Transverse colon (tissue), 4 donors: ENCODE measurements at regions not wholly inside any gene's neighbourhood (a gene's known extent, or its start where the extent isn't known, plus 50 kb on each side); places are given as distances from the start of the nearest gene placed in this dataset.

Source experiments
- DNase-seq: peaks from one replicate; pipeline ENCODE4 v3.0.0-alpha.2; 2019
- H3K27ac ChIP-seq, 4 donors: fragments of 200-600 bp; sonication (generic); 2 replicates each; pipeline ENCODE4 v1.5.1; 2016 to 2018; ENCODE audit warnings: inconsistent platforms in 4 of 4
- H3K27me3 ChIP-seq: fragments of 200-600 bp; sonication (generic); 2 replicates; pipeline ENCODE4 v1.5.1; 2017; ENCODE audit warnings: inconsistent platforms
- H3K36me3 ChIP-seq, 4 donors: fragments of 200-600 bp; sonication (generic); 2 replicates each; pipeline ENCODE4 v1.5.1; 2017 to 2019; ENCODE audit warnings: inconsistent platforms in 4 of 4
- H3K4me1 ChIP-seq, 4 donors: fragments of 200-600 bp; sonication (generic); 2 replicates each; pipeline ENCODE4 v1.5.1; 2017 to 2020; ENCODE audit warnings: inconsistent platforms in 4 of 4
- H3K4me3 ChIP-seq, 4 donors: fragments of 200-600 bp; sonication (generic); 1 replicate in 1 of 4; 2 replicates in 3 of 4; pipeline versions ENCODE4 v1.5.1 to v1.6.1; 2017 to 2019; ENCODE audit warnings: inconsistent platforms in 4 of 4
- H3K9me3 ChIP-seq, 2 donors: fragments of 200-600 bp; sonication (generic); 2 replicates each; pipeline ENCODE4 v1.5.1; 2017 to 2019; ENCODE audit warnings: inconsistent platforms in 2 of 2
- EP300 ChIP-seq: sonication (generic); formaldehyde crosslinking; IDR thresholded peaks from one replicate; pipeline ENCODE4 v1.6.1; 2017; ENCODE audit warnings: antibody characterized with exemption, low read depth
- POLR2A ChIP-seq: fragments of 450-650 bp; IDR thresholded peaks from one replicate; pipeline ENCODE4 v1.6.1; 2016; ENCODE audit warnings: antibody characterized with exemption, mild to moderate bottlenecking, moderate library complexity
- POLR2AphosphoS5 ChIP-seq, 3 donors: sonication (generic); formaldehyde crosslinking; IDR thresholded peaks; one replicate each; pipeline ENCODE4 v1.6.1; 2016; ENCODE audit warnings: antibody characterized with exemption in 3 of 3
- WGBS, 2 donors: methylation state at CpG; one replicate each; pipeline ENCODE4 v1.1.5; 2018; ENCODE audit warnings: low coverage in 1 of 2; 5-methylcytosine and 5-hydroxymethylcytosine counted together
- in situ Hi-C, 4 donors: fragments of 200-750 bp; cut with MboI; loops; one replicate each; pipeline versions ENCODE4 v1.15.0 to v1.15.1; 2017; ENCODE audit warnings: low sequenced_read_pairs in 3 of 4, low pct_ligation_motif_present in 1 of 4, low pct_unique_long_range_greater_than_20kb in 1 of 4
- intact Hi-C: fragments of 100-400 bp; cut with DNase I; formaldehyde crosslinking; loops from one replicate; pipeline ENCODE4 v1.15.1; 2023; ENCODE audit warnings: low total_unique reads
- TF ChIP-seq, protein P1 (sequence below), 5 experiments: fragments of 200-600 bp in 3 of 5; fragments of 450-650 bp in 2 of 5; sonication (generic) in 3 of 5; IDR thresholded peaks; 1 replicate in 2 of 5; 2 replicates in 3 of 5; pipeline ENCODE4 v1.5.1; 2016 to 2017; ENCODE audit warnings: antibody characterized with exemption in 5 of 5, inconsistent platforms in 3 of 5, mild to moderate bottlenecking in 2 of 5, moderate library complexity in 1 of 5

DNA sequence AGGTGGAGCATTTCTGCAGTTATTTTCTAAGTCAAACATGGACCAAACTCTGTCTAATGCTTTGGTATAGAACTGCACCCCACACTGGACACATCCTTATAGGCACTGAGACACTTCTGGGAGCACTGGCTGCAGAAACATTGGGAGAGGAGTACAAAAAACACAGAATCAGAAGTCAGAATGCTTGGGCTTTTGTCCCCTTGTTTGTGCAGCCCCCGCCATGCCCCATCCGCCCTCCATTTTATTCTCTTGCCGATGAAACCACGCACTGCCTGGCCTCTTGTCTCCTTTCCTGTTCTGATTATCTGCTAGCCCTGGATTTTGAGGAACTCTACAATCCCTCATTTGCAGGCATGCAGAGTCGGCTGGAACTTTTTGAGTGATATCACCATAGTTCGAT is 1201.2 kb downstream of the TBC1D22A start:
- DNase-seq: no peak
- H3K4me1 ChIP-seq: no peaks in the 10 kb centered on the region
- intact Hi-C loops: no loop called here
- 78 to 88% methylated on average over 6 of the region's 6 CpGs for WGBS, 2 donors
- in situ Hi-C loops: no loop called here
- H3K36me3 ChIP-seq: no peaks in the 10 kb centered on the region
- no peak overlapping the region for H3K27ac ChIP-seq
- no peaks in the 10 kb centered on the region for H3K27me3 ChIP-seq
- H3K9me3 ChIP-seq: no peaks in the 10 kb centered on the region
- TF ChIP-seq, protein P1, sequence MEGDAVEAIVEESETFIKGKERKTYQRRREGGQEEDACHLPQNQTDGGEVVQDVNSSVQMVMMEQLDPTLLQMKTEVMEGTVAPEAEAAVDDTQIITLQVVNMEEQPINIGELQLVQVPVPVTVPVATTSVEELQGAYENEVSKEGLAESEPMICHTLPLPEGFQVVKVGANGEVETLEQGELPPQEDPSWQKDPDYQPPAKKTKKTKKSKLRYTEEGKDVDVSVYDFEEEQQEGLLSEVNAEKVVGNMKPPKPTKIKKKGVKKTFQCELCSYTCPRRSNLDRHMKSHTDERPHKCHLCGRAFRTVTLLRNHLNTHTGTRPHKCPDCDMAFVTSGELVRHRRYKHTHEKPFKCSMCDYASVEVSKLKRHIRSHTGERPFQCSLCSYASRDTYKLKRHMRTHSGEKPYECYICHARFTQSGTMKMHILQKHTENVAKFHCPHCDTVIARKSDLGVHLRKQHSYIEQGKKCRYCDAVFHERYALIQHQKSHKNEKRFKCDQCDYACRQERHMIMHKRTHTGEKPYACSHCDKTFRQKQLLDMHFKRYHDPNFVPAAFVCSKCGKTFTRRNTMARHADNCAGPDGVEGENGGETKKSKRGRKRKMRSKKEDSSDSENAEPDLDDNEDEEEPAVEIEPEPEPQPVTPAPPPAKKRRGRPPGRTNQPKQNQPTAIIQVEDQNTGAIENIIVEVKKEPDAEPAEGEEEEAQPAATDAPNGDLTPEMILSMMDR (IDR thresholded peaks at IDR 0.05): no peak
- TF ChIP-seq POLR2AphosphoS5 (IDR thresholded peaks at IDR 0.05) (no peak), POLR2A (no peak), EP300 (no peak)
- no peak overlapping the region for H3K4me3 ChIP-seq

DNA sequence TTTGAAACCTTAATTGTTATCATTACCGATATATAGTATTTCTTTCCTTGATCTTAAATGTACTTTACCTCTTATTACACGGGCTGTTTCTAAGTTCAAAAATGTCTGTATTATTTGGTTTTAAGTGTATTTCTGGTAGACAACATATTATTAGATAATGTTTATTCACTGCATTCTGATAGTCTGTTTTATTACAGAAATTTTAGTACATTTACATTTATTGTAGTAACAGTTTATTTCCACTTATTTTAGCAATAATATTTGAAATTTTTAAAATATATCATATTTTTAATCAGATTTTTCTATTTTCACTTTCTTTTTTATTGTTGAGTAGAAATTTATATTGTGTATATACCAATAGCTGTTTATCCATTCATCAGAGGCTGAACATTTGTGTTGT is 1195.2 kb downstream of the TBC1D22A start:
- no peaks in the 10 kb centered on the region for H3K36me3 ChIP-seq
- no peak overlapping the region for H3K27ac ChIP-seq
- H3K4me3 ChIP-seq: no peak overlapping the region
- in situ Hi-C loops: no loop called here
- H3K27me3 ChIP-seq: peaks cover 4% of the 10 kb centered on the region
- intact Hi-C loops: no loop called here
- DNase-seq: no peak
- WGBS, 2 donors: 84 to 85% methylated on average over 2 of the region's 2 CpGs
- H3K9me3 ChIP-seq: peaks cover 0 to 5% of the 10 kb centered on the region in 2 donors
- H3K4me1 ChIP-seq: no peaks in the 10 kb centered on the region
- no peak for TF ChIP-seq POLR2A
- TF ChIP-seq, protein P1 (IDR thresholded peaks at IDR 0.05): no peak
- TF ChIP-seq POLR2AphosphoS5 (IDR thresholded peaks at IDR 0.05): no peak
- TF ChIP-seq EP300: no peak

DNA sequence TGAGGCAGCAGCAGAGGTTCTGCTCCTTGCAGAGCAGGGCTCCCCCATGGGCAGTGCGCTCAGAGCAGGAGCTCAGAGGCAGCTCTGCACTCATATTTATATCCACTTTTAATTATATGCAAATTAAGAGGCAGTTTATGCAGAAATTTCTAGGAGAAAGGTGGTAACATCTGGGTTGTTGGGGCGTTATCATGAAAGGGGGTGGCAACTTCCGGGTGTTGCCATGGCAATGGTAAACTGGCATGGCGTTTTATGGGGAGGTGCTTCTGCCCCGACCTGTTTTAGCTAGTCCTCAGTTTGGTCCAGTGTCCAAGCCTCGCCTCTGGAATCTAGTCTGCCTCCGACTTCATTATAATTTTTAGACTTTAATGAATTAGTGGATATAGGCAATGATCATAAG is 1191.7 kb downstream of the TBC1D22A start:
- intact Hi-C loops: no loop called here
- no peaks in the 10 kb centered on the region for H3K4me1 ChIP-seq
- 59 to 64% methylated on average over 6 to 7 of the region's 7 CpGs for WGBS, 2 donors
- no peak overlapping the region for H3K27ac ChIP-seq
- H3K36me3 ChIP-seq: no peaks in the 10 kb centered on the region
- H3K27me3 ChIP-seq: peaks cover 8% of the 10 kb centered on the region
- no peak overlapping the region for H3K4me3 ChIP-seq
- H3K9me3 ChIP-seq: peaks cover 0 to 5% of the 10 kb centered on the region in 2 donors
- DNase-seq: no peak
- TF ChIP-seq, protein P1 (IDR thresholded peaks at IDR 0.05): no peak
- TF ChIP-seq POLR2A (no peak), EP300 (no peak), POLR2AphosphoS5 (IDR thresholded peaks at IDR 0.05) (no peak)
- in situ Hi-C loops: no loop called here

DNA sequence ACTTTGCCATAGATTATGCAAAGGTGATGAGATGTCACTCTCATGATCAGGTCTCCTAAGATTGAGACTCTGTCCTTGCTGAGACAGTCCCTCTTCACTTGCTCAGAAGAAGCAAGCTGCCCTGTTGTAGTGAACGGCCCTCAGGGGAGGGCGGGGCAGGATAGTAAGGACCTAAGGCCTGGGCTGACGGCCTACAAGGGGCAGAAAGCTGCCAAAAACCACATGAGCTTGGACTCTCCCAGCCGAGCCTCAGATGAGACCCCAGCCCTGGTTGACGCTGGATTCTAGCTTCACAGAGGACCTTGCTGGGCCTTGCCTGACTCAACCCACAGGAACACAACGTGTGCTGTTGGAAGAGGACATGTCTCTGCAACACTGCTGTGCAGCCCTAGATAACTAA is 1182.5 kb downstream of the TBC1D22A start:
- WGBS, 2 donors: 79% methylated on average over 6 of the region's 6 CpGs; no CpG with 5 or more reads in 1 of the 2 donors

More for the DNA sequence above, 1182.5 kb downstream of the TBC1D22A start:
- H3K4me1 ChIP-seq: no peaks in the 10 kb centered on the region
- H3K27me3 ChIP-seq: no peaks in the 10 kb centered on the region
- intact Hi-C loops: no loop called here
- DNase-seq: no peak
- H3K27ac ChIP-seq: no peak overlapping the region
- H3K4me3 ChIP-seq: no peak overlapping the region
- in situ Hi-C loops: no loop called here
- H3K36me3 ChIP-seq: no peaks in the 10 kb centered on the region
- H3K9me3 ChIP-seq: no peaks in the 10 kb centered on the region
- TF ChIP-seq POLR2A: no peak
- no peak for TF ChIP-seq EP300
- TF ChIP-seq POLR2AphosphoS5 (IDR thresholded peaks at IDR 0.05): no peak
- TF ChIP-seq, protein P1 (IDR thresholded peaks at IDR 0.05): no peak
